HG03354 (cell line): ENCODE measurements at regions not wholly inside any gene's neighbourhood (a gene's known extent, or its start where the extent isn't known, plus 50 kb on each side); places are given as distances from the start of the nearest gene placed in this dataset.

Experiments
- ATAC-seq: cut with Tn5 transposase; IDR thresholded peaks from one replicate; pipeline ENCODE4 v1.9.1; 2021; ENCODE audit warnings: mild to moderate bottlenecking; ENCODE audit not compliant: unreplicated experiment, poor library complexity, severe bottlenecking

GRCh38 chr2:37873749-37874330 lies 51.2 kb upstream of the RMDN2 start:
- ATAC-seq: no peak

- ATAC-seq: peak; percentile 73
Observed at GRCh38 chr2:37874470-37874869, 50.6 kb upstream of the RMDN2 start.
